ENCODE measurements at regions not wholly inside any gene's neighbourhood (a gene's known extent, or its start where the extent isn't known, plus 50 kb on each side); places are given as distances from the start of the nearest gene placed in this dataset.
"Not testable (repeated sequence)": the region's sequence is repeated elsewhere in the genome, so short reads cannot be mapped to it uniquely, and the experiment has no call there.

GRCh38 chr4:95779447-95779846 lies 60.4 kb upstream of the PDHA2 start:
- Histone ChIP-seq H3K36me3 (ENCODE audit: control insufficient read depth, insufficient read depth, low read length) (no peaks in the 10 kb centered on the region), H3K4me3 (ENCODE audit: low read depth, low read length) (no peak overlapping the region), H3K27me3 (ENCODE audit: control insufficient read depth, insufficient read depth, low read length) (no peaks in the 10 kb centered on the region)
- POLR2A ChIA-PET, result no interaction called here
- DNase-seq (ENCODE audit: low read depth), result no peak
- CTCF ChIA-PET, result no interaction called here
- no peak for TF ChIP-seq CTCF (IDR thresholded peaks at IDR 0.05; ENCODE audit: insufficient read depth, low read depth, low read length)

GRCh38 chr4:95778666-95779065 lies 61.2 kb upstream of the PDHA2 start:
- Histone ChIP-seq H3K27me3 (ENCODE audit: control insufficient read depth, insufficient read depth, low read length) (no peaks in the 10 kb centered on the region), H3K36me3 (ENCODE audit: control insufficient read depth, insufficient read depth, low read length) (no peaks in the 10 kb centered on the region), H3K4me3 (ENCODE audit: low read depth, low read length) (no peak overlapping the region)
- CTCF ChIA-PET, result no interaction called here
- POLR2A ChIA-PET, result no interaction called here
- TF ChIP-seq CTCF (IDR thresholded peaks at IDR 0.05; ENCODE audit: insufficient read depth, low read depth, low read length), result no peak
- no peak for DNase-seq (ENCODE audit: low read depth)

GRCh38 chr4:95770605-95771004 lies 69.3 kb upstream of the PDHA2 start:
- CTCF ChIA-PET; H3K4me3 ChIP-seq (ENCODE audit: low read depth, low read length); H3K27me3 ChIP-seq (ENCODE audit: control insufficient read depth, insufficient read depth, low read length); H3K36me3 ChIP-seq (ENCODE audit: control insufficient read depth, insufficient read depth, low read length); POLR2A ChIA-PET; DNase-seq (ENCODE audit: low read depth): not testable (repeated sequence)

GRCh38 chr4:95764961-95765360 lies 74.9 kb upstream of the PDHA2 start:
- TF ChIP-seq CTCF (IDR thresholded peaks at IDR 0.05; ENCODE audit: insufficient read depth, low read depth, low read length), result no peak

GRCh38 chr4:95761871-95762270 lies 78.0 kb upstream of the PDHA2 start:
- Histone ChIP-seq H3K36me3 (ENCODE audit: control insufficient read depth, insufficient read depth, low read length) (no peaks in the 10 kb centered on the region), H3K4me3 (ENCODE audit: low read depth, low read length) (no peak overlapping the region), H3K27me3 (ENCODE audit: control insufficient read depth, insufficient read depth, low read length) (no peaks in the 10 kb centered on the region)
- DNase-seq (ENCODE audit: low read depth), result no peak
- TF ChIP-seq CTCF (IDR thresholded peaks at IDR 0.05; ENCODE audit: insufficient read depth, low read depth, low read length), result no peak
- ChIA-PET POLR2A (no interaction called here), CTCF (no interaction called here)

More at GRCh38 chr4:95764961-95765360, 74.9 kb upstream of the PDHA2 start:
- CTCF ChIA-PET, result no interaction called here
- no peak for DNase-seq (ENCODE audit: low read depth)
- no peak overlapping the region for H3K4me3 ChIP-seq (ENCODE audit: low read depth, low read length)
- POLR2A ChIA-PET, result no interaction called here
- no peaks in the 10 kb centered on the region for H3K36me3 ChIP-seq (ENCODE audit: control insufficient read depth, insufficient read depth, low read length)
- no peaks in the 10 kb centered on the region for H3K27me3 ChIP-seq (ENCODE audit: control insufficient read depth, insufficient read depth, low read length)

GRCh38 chr4:95761426-95761825 lies 78.5 kb upstream of the PDHA2 start:
- no peak for DNase-seq (ENCODE audit: low read depth)
- POLR2A ChIA-PET, result no interaction called here
- Histone ChIP-seq H3K36me3 (ENCODE audit: control insufficient read depth, insufficient read depth, low read length) (no peaks in the 10 kb centered on the region), H3K27me3 (ENCODE audit: control insufficient read depth, insufficient read depth, low read length) (no peaks in the 10 kb centered on the region), H3K4me3 (ENCODE audit: low read depth, low read length) (no peak overlapping the region)
- CTCF ChIA-PET, result no interaction called here
- no peak for TF ChIP-seq CTCF (IDR thresholded peaks at IDR 0.05; ENCODE audit: insufficient read depth, low read depth, low read length)

- POLR2A ChIA-PET; H3K27me3 ChIP-seq (ENCODE audit: control insufficient read depth, insufficient read depth, low read length); H3K4me3 ChIP-seq (ENCODE audit: low read depth, low read length); DNase-seq (ENCODE audit: low read depth); CTCF ChIA-PET; H3K36me3 ChIP-seq (ENCODE audit: control insufficient read depth, insufficient read depth, low read length): not testable (repeated sequence)
Measured at GRCh38 chr4:95760646-95761045, 79.2 kb upstream of the PDHA2 start.

Measured in BJ (cell line).